Esophagus muscularis mucosa (tissue), 3 donors: ENCODE measurements at regions not wholly inside any gene's neighbourhood (a gene's known extent, or its start where the extent isn't known, plus 50 kb on each side); places are given as distances from the start of the nearest gene placed in this dataset.

Source experiments
- POLR2A ChIP-seq: fragments of 450-650 bp; IDR thresholded peaks from one replicate; pipeline ENCODE4 v1.6.1; 2017; ENCODE audit warnings: antibody characterized with exemption, moderate library complexity, mild to moderate bottlenecking, low read depth
- POLR2AphosphoS5 ChIP-seq, 2 donors: sonication (generic); formaldehyde crosslinking; IDR thresholded peaks; one replicate each; pipeline ENCODE4 v1.6.1; 2017; ENCODE audit warnings: antibody characterized with exemption in 2 of 2
- TF ChIP-seq, protein P1 (sequence below), 3 experiments: fragments of 200-600 bp in 2 of 3; fragments of 450-650 bp in 1 of 3; sonication (generic) in 2 of 3; IDR thresholded peaks; one replicate each; pipeline ENCODE4 v1.5.1; 2017 to 2019; ENCODE audit warnings: antibody characterized with exemption in 3 of 3, mild to moderate bottlenecking in 2 of 3, moderate library complexity in 1 of 3

DNA sequence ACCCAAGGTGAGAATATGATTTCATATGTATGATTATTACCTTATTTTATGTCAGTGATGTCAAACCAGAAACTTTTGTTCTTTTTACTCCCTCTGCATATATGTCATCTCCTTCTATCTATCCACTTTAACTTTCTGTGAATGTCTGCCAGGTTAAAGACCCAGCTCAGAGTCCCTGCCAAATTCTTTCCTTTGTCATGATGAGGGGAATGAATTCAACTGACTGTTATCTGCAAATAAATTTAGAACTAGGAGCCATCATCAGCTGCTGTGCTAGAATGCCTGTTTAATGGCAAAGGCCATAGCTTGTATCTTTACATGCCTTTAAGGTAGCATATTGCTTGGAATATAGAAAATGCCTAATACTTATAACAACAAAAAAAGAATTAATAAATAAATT is 815.6 kb upstream of the NEGR1 start:
- TF ChIP-seq, protein P1, sequence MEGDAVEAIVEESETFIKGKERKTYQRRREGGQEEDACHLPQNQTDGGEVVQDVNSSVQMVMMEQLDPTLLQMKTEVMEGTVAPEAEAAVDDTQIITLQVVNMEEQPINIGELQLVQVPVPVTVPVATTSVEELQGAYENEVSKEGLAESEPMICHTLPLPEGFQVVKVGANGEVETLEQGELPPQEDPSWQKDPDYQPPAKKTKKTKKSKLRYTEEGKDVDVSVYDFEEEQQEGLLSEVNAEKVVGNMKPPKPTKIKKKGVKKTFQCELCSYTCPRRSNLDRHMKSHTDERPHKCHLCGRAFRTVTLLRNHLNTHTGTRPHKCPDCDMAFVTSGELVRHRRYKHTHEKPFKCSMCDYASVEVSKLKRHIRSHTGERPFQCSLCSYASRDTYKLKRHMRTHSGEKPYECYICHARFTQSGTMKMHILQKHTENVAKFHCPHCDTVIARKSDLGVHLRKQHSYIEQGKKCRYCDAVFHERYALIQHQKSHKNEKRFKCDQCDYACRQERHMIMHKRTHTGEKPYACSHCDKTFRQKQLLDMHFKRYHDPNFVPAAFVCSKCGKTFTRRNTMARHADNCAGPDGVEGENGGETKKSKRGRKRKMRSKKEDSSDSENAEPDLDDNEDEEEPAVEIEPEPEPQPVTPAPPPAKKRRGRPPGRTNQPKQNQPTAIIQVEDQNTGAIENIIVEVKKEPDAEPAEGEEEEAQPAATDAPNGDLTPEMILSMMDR (IDR thresholded peaks at IDR 0.05): no peak
- TF ChIP-seq POLR2A: no peak
- TF ChIP-seq POLR2AphosphoS5 (IDR thresholded peaks at IDR 0.05): no peak
